ENCODE measurements at regions not wholly inside any gene's neighbourhood (a gene's known extent, or its start where the extent isn't known, plus 50 kb on each side); places are given as distances from the start of the nearest gene placed in this dataset.

DNA sequence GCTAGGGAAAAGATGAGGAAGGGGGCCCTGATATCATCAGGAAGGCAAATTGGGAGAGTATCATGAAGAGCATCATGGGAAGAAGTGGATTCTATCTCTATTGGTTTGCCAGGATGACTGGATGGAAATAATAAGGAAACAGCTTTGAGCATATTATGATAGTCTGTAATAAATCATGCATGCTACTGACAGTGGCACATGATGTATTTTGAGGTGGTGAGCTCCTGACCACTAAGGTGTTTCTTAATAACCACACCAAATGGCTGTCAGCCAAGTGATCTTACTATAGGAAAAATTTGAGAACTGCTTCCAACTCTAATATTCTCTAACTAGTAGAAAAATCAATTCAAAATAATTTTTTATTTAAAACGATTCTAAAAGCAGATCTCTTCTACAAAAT, 548.4 kb upstream of the JAG1 start (continued):
- TF ChIP-seq MTA2 (IDR thresholded peaks at IDR 0.05; ENCODE audit: low read depth) (0 out of 2 replicates have a peak, but pooled peaks have one; percentile 9), LARP7 (IDR thresholded peaks at IDR 0.05) (no peak), RFX5 (IDR thresholded peaks at IDR 0.05; ENCODE audit: low read depth, low read length) (no peak), IKZF1 (conservative IDR thresholded peaks at IDR 0.05) (peak; percentile 19; the same call in 1 of the 2 replicates), BHLHE40 (IDR thresholded peaks at IDR 0.05; ENCODE audit: borderline replicate concordance in 1 of 2, low read depth in 2 of 2, low read length in 1 of 2) (peak; percentile 72 to 83), ZNF217 (IDR thresholded peaks at IDR 0.05) (0 out of 2 replicates have a peak, but pooled peaks have one; percentile 41), TBL1XR1 (IDR thresholded peaks at IDR 0.05; ENCODE audit: low read depth, low read length) (no peak)

DNA sequence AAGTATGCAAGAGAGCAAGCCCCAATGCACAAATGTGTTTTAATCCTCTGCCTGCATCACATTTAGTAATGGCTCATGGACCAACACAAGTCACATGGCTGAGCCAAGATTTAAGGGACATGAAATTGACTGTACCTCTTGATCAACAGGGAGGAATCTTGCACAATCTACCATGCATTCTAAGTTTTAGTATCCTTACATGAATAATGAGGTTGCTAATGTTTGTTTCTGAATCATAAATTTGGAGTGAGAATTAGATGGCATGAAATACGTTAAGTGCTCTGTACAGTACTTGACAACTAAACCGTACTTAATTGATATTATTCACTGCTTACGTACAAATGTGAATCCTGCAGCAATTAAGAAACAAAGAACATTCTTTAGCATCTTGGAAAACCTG, 553.8 kb upstream of the JAG1 start:
- intact Hi-C loops (cut with micrococcal nuclease; ENCODE audit: unreplicated experiment): no loop called here
- Histone ChIP-seq H4K20me1 (ENCODE audit: control insufficient read depth, insufficient read depth) (no peaks in the 10 kb centered on the region), H3K9me3 (replicated peaks; ENCODE audit: control insufficient read depth, insufficient read depth, low read length) (no peaks in the 10 kb centered on the region), H3K27me3 (replicated peaks in 1 of 2; ENCODE audit: control insufficient read depth in 2 of 2, insufficient read depth in 2 of 2, low read length in 1 of 2) (no peaks in the 10 kb centered on the region), H3K9ac (ENCODE audit: control insufficient read depth, insufficient read depth, low read length) (no peak overlapping the region), H3K36me3 (ENCODE audit: control insufficient read depth in 2 of 2, insufficient read depth in 2 of 2, low read length in 1 of 2) (no peaks in the 10 kb centered on the region), H3K27ac (ENCODE audit: control insufficient read depth, insufficient read depth) (no peak overlapping the region), H2AFZ (ENCODE audit: control insufficient read depth, low read depth, low read length) (no peak overlapping the region), H3K4me3 (no peak overlapping the region), H3K4me2 (ENCODE audit: control insufficient read depth, insufficient read depth) (no peak overlapping the region), H3K4me1 (ENCODE audit: control insufficient read depth, insufficient read depth, low read length) (no peaks in the 10 kb centered on the region; the same call in 1 of the 2 replicates), H3K79me2 (ENCODE audit: control insufficient read depth, insufficient read depth, low read length) (no peaks in the 10 kb centered on the region)
- in situ Hi-C loops (cut with MboI): no loop called here
- ATAC-seq (no peak), FAIRE-seq (no peak), DNase-seq (ENCODE audit: low read depth, low spot score) (no peak)
- 46% methylated on average over 3 of the region's 3 CpGs for WGBS (ENCODE audit: insufficient coverage, insufficient replicate concordance, low lambda C conversion rate, missing lambda C conversion rate)
- POLR2A ChIA-PET: no interaction called here
- TF ChIP-seq, protein P1, sequence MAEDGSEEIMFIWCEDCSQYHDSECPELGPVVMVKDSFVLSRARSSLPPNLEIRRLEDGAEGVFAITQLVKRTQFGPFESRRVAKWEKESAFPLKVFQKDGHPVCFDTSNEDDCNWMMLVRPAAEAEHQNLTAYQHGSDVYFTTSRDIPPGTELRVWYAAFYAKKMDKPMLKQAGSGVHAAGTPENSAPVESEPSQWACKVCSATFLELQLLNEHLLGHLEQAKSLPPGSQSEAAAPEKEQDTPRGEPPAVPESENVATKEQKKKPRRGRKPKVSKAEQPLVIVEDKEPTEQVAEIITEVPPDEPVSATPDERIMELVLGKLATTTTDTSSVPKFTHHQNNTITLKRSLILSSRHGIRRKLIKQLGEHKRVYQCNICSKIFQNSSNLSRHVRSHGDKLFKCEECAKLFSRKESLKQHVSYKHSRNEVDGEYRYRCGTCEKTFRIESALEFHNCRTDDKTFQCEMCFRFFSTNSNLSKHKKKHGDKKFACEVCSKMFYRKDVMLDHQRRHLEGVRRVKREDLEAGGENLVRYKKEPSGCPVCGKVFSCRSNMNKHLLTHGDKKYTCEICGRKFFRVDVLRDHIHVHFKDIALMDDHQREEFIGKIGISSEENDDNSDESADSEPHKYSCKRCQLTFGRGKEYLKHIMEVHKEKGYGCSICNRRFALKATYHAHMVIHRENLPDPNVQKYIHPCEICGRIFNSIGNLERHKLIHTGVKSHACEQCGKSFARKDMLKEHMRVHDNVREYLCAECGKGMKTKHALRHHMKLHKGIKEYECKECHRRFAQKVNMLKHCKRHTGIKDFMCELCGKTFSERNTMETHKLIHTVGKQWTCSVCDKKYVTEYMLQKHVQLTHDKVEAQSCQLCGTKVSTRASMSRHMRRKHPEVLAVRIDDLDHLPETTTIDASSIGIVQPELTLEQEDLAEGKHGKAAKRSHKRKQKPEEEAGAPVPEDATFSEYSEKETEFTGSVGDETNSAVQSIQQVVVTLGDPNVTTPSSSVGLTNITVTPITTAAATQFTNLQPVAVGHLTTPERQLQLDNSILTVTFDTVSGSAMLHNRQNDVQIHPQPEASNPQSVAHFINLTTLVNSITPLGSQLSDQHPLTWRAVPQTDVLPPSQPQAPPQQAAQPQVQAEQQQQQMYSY (CRISPR knock-in tag; IDR thresholded peaks at IDR 0.05): no peak
- TF ChIP-seq, protein P2, sequence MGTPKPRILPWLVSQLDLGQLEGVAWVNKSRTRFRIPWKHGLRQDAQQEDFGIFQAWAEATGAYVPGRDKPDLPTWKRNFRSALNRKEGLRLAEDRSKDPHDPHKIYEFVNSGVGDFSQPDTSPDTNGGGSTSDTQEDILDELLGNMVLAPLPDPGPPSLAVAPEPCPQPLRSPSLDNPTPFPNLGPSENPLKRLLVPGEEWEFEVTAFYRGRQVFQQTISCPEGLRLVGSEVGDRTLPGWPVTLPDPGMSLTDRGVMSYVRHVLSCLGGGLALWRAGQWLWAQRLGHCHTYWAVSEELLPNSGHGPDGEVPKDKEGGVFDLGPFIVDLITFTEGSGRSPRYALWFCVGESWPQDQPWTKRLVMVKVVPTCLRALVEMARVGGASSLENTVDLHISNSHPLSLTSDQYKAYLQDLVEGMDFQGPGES (IDR thresholded peaks at IDR 0.05): no peak
- TF ChIP-seq GATAD2B (conservative IDR thresholded peaks at IDR 0.05; ENCODE audit: low read depth) (no peak), MEF2B (IDR thresholded peaks at IDR 0.05; ENCODE audit: partially characterized antibody, poor library complexity, severe bottlenecking) (no peak), TCF3 (IDR thresholded peaks at IDR 0.05; ENCODE audit: borderline replicate concordance, insufficient read depth, low read depth, low read length) (no peak), RUNX3 (IDR thresholded peaks at IDR 0.05; ENCODE audit: low read length) (no peak)
- TF ChIP-seq, protein P3, sequence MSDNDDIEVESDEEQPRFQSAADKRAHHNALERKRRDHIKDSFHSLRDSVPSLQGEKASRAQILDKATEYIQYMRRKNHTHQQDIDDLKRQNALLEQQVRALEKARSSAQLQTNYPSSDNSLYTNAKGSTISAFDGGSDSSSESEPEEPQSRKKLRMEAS (IDR thresholded peaks at IDR 0.05; ENCODE audit: low read depth, low read length): no peak
- RAD21 ChIA-PET (ENCODE audit: unreplicated experiment): no interaction called here
- BruUV-seq (replicated peaks): no TSS peak
- CTCF ChIA-PET: interaction anchor here (1.1 kb wide), 1 partner anchor 12 kb away, joined by 4 read pairs; no protein-coding TSS in a partner anchor
- SMC1A ChIA-PET (ENCODE audit: uncharacterized antibody, unreplicated experiment): interaction anchor here (1.6 kb wide), 1 partner anchor 10 kb away, joined by 5 read pairs; no protein-coding TSS in a partner anchor

Data from GM12878 (cell line).